NCI-H446 (cell line): ENCODE measurements at regions not wholly inside any gene's neighbourhood (a gene's known extent, or its start where the extent isn't known, plus 50 kb on each side); places are given as distances from the start of the nearest gene placed in this dataset.
"Not testable (repeated sequence)": the region's sequence is repeated elsewhere in the genome, so short reads cannot be mapped to it uniquely, and the experiment has no call there.

ENCODE experiments used
- DNase-seq, 2 experiments: peaks; one replicate each; lab custom pipeline; 2025; lab: John Stamatoyannopoulos, UW

DNA sequence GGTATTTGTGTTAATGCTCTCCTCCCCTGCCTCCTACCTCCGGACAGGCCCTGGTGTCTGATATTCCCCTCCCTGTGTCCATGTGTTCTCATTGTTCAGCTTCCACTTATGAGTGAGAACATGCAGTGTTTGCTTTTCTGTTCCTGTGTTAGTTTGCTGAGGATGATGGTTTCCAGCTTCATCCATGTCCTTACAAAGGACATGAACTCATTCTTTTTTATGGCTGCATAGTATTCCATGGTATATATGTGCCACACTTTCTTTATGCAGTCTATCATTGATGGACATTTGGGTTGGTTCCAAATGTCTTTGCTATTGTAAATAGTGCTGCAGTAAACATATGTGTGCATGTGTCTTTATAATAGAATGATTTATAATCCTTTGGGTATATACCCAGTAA lies 105.2 kb upstream of the SNX2 start:
- DNase-seq: not testable (repeated sequence)

DNA sequence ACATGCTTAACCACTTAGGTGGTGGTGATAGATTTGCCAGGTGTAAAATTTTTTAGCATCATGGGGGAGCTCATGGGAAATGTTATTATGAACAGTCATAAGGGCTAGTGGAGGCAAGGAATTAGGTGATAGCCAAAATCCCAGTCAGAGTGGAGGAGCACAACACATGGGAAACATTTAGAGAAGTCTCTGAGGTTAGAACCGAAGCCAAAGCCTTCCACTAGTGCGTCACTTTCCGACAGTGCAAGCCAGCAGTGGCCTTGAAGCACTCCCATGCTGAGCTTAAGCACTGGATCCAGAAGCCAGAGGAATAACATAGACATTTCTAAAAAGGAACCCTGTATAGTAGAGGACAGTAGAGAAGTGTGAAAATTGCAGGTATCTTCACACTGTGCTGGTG lies 101.5 kb upstream of the SNX2 start:
- DNase-seq: no peak

DNA sequence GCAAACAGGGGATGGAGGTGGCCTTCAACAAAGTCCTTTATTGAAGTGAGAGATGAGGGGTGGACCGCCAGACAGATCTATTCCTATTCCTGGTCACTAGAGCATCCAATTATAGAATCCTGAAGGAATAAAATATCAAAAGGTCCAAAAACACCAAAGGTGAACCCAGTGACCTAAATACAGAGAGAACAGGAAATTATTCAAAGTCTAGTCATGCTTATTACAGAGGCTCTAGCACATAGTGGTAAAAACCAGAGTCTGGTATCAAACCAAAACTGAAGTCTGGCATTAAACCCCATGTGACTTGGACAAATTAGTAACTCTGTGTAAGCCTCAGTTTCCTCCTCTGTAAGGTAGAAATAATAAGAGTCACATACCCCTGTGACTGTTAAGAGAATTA lies 100.5 kb upstream of the SNX2 start:
- no peak for DNase-seq

DNA sequence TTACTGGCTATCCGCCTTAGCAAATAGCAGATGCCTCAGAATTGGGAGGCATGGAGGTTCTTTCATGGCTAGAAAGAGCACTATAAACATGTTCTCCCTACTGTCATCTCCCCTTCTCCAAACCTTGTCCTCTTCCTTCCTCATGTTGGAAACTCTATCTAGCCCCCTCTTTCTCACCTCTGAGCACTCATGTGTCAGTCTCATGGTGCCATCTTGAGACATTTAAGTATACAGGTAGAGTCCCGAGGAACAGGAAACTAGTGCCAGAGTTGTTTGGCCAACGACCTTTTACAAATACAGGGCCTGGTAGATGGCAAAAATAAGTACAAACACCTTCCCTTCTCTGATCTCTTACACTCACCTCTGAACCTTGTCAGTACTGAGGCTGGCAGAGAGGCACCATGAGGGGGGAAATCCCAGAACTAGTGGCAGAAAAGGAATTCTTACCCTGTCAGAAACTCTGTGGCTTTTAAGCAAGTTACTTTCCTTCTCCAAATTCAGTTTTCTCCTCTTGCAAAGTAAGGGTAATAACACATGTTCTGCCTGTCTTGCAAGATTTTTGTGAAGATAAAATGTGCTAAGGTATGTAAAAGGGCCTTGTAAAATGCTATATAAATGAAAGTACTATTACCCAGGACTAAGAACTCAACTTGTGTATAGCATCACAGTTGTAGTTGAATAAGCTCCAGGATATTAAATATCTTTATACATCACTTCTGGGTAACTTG lies 94.1 kb upstream of the SNX2 start:
- DNase-seq: no peak

GRCh38 chr5:122683631-122684030 lies 91.2 kb upstream of the SNX2 start:
- no peak for DNase-seq

- DNase-seq: peak; percentile 38 to 68
Measured at GRCh38 chr5:122690266-122690665, 84.6 kb upstream of the SNX2 start.

GRCh38 chr5:122691931-122692330 lies 82.9 kb upstream of the SNX2 start:
- DNase-seq: no peak

GRCh38 chr5:122693963-122694362 lies 80.9 kb upstream of the SNX2 start:
- DNase-seq: no peak

- no peak for DNase-seq
Measured at GRCh38 chr5:122694884-122695283, 80.0 kb upstream of the SNX2 start.

DNA sequence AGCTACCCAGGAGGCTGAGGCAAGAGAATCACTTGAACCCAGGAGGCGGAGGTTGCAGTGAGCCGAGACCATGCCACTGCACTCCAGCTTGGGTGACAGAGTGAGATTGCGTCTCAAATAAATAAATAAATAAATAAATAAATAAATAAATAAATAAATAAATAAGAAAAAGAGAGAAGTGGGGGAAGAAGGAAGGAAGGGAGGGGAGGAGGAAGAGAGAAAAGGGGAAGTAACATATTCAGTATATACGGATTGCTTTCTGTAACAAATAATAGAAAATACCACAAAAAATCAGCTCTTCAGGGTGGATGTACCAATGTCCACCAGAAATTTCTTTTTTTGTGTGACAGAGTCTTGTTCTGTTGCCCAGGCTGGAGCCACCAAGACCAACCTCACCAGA lies 78.1 kb upstream of the SNX2 start:
- not testable (repeated sequence) for DNase-seq

GRCh38 chr5:122697191-122697590 lies 77.7 kb upstream of the SNX2 start:
- DNase-seq: no peak

- no peak for DNase-seq
Measured at GRCh38 chr5:122699201-122699600, 75.7 kb upstream of the SNX2 start.

GRCh38 chr5:122701640-122702523 lies 73.0 kb upstream of the SNX2 start:
- no peak for DNase-seq

GRCh38 chr5:122702524-122702875 lies 72.4 kb upstream of the SNX2 start:
- no peak for DNase-seq

DNA sequence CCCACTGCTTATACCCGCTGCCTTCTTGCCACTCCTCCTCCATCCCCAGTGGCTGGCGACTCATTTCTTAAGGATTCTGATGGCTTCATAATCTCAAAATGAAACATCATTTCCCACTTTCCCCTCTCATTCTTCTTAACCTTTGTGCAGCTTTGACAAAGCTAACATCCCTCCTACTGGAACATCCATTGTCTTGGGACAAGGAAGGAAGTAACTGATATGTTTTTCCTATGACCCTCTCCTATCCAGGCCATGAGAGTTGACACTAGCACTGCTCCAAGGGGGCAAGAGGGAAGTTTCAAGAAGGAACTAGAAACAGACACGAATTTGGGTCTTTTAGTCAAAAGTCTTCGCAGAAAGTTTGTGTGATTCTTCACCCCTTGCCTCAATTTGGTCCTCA lies 71.7 kb upstream of the SNX2 start:
- no peak for DNase-seq

GRCh38 chr5:122704247-122705036 lies 70.4 kb upstream of the SNX2 start:
- DNase-seq: peak in 1 of 2 experiments; percentile 46

DNA sequence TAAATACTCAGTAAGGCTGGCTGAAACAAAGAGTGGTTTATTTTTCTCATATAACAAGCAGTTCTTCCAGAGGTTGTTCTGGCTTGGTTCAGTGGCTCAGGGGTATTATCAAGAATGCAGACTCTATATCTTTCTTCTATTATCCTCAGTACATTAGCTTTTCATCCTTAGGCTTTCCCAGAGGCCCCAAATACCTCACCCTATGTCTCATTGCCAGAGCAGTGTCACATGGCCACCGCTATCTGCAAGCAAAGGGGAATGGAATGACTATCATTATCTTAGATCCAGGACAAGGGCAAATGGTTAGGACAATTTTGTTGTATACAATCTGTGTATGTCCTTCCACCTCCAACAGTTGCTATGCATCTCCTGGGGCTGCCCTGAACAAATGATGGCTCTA lies 69.0 kb upstream of the SNX2 start:
- DNase-seq: no peak

GRCh38 chr5:122707796-122708195 lies 67.1 kb upstream of the SNX2 start:
- DNase-seq: no peak

DNA sequence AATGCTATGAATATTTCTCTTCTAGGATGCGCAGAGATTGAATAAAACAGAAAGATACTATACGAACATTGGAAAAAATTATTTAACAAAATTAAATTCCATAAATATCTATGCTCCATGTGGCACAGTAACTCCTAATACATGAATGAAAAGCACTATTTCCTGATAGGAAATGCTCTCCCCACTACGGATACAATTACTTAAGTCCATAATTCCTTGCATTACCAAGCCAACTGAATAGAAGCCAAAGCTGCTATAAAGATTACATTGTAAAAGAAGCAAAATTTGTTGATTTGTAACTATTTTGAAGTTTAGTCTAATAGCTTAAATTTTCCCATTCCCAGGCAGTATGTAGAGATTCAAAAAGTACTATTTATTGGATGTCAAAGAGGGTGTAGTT lies 61.8 kb upstream of the SNX2 start:
- DNase-seq: no peak

DNA sequence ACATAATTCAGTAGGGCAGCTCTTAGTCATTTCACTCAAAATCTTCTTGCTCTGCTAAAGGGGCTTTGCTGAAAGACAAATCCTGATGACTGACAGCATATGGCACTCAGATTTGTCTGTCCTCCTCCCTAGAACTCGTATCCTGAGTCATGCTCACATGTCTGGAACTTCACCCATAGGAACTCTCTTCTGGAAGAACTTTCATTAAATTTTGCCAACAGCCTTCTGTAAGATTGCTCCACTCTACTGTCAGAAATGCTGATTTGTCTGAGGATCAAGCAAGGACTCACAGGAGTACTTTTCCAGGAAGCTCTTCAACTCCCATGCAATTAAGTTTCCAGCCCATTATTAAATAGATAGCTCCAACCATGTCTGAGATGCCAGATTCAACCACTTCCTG lies 59.8 kb upstream of the SNX2 start:
- no peak for DNase-seq

DNA sequence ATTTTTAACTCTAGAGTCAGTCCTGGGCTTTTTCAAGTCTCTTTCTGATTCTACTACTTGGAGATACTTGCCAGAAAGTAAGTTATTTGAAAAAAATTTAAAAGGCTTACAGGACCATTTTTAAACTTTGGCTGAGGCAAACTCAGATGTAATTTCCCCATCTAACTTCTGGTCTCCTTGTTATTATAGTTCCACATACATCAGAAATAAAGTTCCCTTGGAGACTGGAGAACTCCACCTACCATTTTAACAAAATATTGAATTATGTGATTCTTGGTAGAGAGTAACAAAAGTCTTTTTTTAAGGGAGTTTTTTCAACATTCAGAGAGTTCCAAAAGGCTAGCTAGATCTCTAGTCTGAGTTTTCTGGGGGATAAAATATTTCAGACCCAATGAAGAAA lies 56.3 kb upstream of the SNX2 start:
- no peak for DNase-seq

- no peak for DNase-seq
Measured at GRCh38 chr5:122719991-122720746, 54.7 kb upstream of the SNX2 start.
